Endothelial cell of umbilical vein (primary cell): ENCODE measurements at regions not wholly inside any gene's neighbourhood (a gene's known extent, or its start where the extent isn't known, plus 50 kb on each side); places are given as distances from the start of the nearest gene placed in this dataset.

Experiments
- BruUV-seq: library from RNA; stranded (reverse); fragments of 400-500 nt; replicated peaks from 2 replicates; lab custom pipeline; 2021; lab: Mats Ljungman, UMichigan
- CTCF ChIA-PET: fragments of 300-600, 350-600 bp; sonication (Branson Sonifier 250); formaldehyde crosslinking; loops from one replicate; lab custom pipeline; 2021; ENCODE audit warnings: antibody characterized with exemption, inconsistent platforms; lab: Charles Lee
- POLR2A ChIA-PET: fragments of 300-600, 350-600 bp; sonication (Branson Sonifier 250); formaldehyde crosslinking; loops from one replicate; lab custom pipeline; 2021; ENCODE audit warnings: antibody characterized with exemption, inconsistent platforms; lab: Charles Lee
- DNase-seq: peaks from one replicate; pipeline ENCODE4 v3.0.0-alpha.2; 2011; ENCODE audit warnings: low read depth, low spot score
- FAIRE-seq: peaks from 2 replicates; lab custom pipeline; 2011; peaks lifted over from hg19 to GRCh38; lab: Jason Lieb, UNC
- H2AFZ ChIP-seq: 2 replicates; pipeline ENCODE4 v1.6.0; 2012; ENCODE audit warnings: low read depth, low read length, control low read depth, inconsistent platforms
- H3K27ac ChIP-seq: 2 replicates; pipeline ENCODE4 v1.5.1; 2011; ENCODE audit warnings: low read depth, mild to moderate bottlenecking, control low read depth, low read length, moderate library complexity; ENCODE audit not compliant: insufficient read depth
- H3K27me3 ChIP-seq, 2 experiments: 2 replicates each; pipeline versions ENCODE4 v1.6.0 to v1.6.1; 2011; ENCODE audit warnings: low read length in 2 of 2, mixed read lengths in 1 of 2; ENCODE audit not compliant: control insufficient read depth in 2 of 2, insufficient read depth in 2 of 2
- H3K36me3 ChIP-seq, 2 experiments: 2 replicates in 1 of 2; 3 replicates in 1 of 2; pipeline ENCODE4 v1.5.1; 2011; ENCODE audit warnings: low read length in 2 of 2, mild to moderate bottlenecking in 1 of 2, moderate library complexity in 1 of 2; ENCODE audit not compliant: control insufficient read depth in 2 of 2, insufficient read depth in 2 of 2; ENCODE audit errors: extremely low read depth in 1 of 2
- H3K4me1 ChIP-seq: 3 replicates; pipeline ENCODE4 v1.5.1; 2011; ENCODE audit warnings: mild to moderate bottlenecking, low read length; ENCODE audit not compliant: control insufficient read depth, insufficient read depth; ENCODE audit errors: extremely low read depth
- H3K4me2 ChIP-seq: 2 replicates; pipeline ENCODE4 v1.6.1; 2011; ENCODE audit warnings: low read length, control low read depth, mixed read lengths; ENCODE audit not compliant: insufficient read depth
- H3K4me3 ChIP-seq, 3 experiments: fragments of 200-600 bp in 1 of 3; sonication (generic), shearing (Covaris generic) in 1 of 3; replicated peaks in 1 of 3; 2 replicates each; pipeline ENCODE4 v1.5.1; 2011 to 2016; ENCODE audit warnings: control low read depth in 3 of 3, low read length in 3 of 3, mild to moderate bottlenecking in 2 of 3, inconsistent platforms in 1 of 3, low read depth in 1 of 3, moderate library complexity in 1 of 3; ENCODE audit not compliant: insufficient read depth in 1 of 3
- H3K79me2 ChIP-seq: 2 replicates; pipeline ENCODE4 v1.6.0; 2012; ENCODE audit warnings: low read length, inconsistent platforms; ENCODE audit not compliant: control insufficient read depth, insufficient read depth
- H3K9ac ChIP-seq: replicated peaks from 2 replicates; pipeline ENCODE3; 2011; ENCODE audit warnings: low read length, control low read depth; ENCODE audit not compliant: insufficient read depth; ENCODE audit errors: extremely low read depth
- H3K9me1 ChIP-seq: replicated peaks from 3 replicates; pipeline ENCODE4 v1.6.0; 2011; ENCODE audit warnings: mild to moderate bottlenecking, low read length; ENCODE audit not compliant: control insufficient read depth, insufficient read depth; ENCODE audit errors: extremely low read depth
- H3K9me3 ChIP-seq: replicated peaks from 2 replicates; pipeline ENCODE4 v1.5.1; 2012; ENCODE audit warnings: low read length, inconsistent platforms; ENCODE audit not compliant: control insufficient read depth, insufficient read depth
- H4K20me1 ChIP-seq: replicated peaks from 2 replicates; pipeline ENCODE3; 2011; ENCODE audit warnings: mild to moderate bottlenecking, low read length; ENCODE audit not compliant: control insufficient read depth, insufficient read depth; ENCODE audit errors: extremely low read depth
- CTCF ChIP-seq, 2 donors: IDR thresholded peaks; 1 replicate in 1 of 2; 2 replicates in 1 of 2; pipeline ENCODE4 v1.5.1; 2011; ENCODE audit warnings: low read length in 2 of 2, mild to moderate bottlenecking in 2 of 2, moderate library complexity in 2 of 2, control low read depth in 1 of 2, inconsistent platforms in 1 of 2, low read depth in 1 of 2; ENCODE audit not compliant: insufficient read depth in 1 of 2; ENCODE audit errors: extremely low read depth in 1 of 2
- EZH2 ChIP-seq: IDR thresholded peaks from 2 replicates; pipeline ENCODE4 v1.6.1; 2012; ENCODE audit warnings: borderline replicate concordance, low read depth, mild to moderate bottlenecking, moderate library complexity, low read length, inconsistent platforms; ENCODE audit not compliant: severe bottlenecking
- FOS ChIP-seq: IDR thresholded peaks from 2 replicates; pipeline ENCODE4 v1.6.1; 2011; ENCODE audit warnings: mild to moderate bottlenecking, low read length, moderate library complexity, borderline replicate concordance; ENCODE audit not compliant: insufficient read depth
- GATA2 ChIP-seq: IDR thresholded peaks from 2 replicates; pipeline ENCODE4 v1.7.0; 2011; ENCODE audit warnings: low read depth, mild to moderate bottlenecking, moderate library complexity, mixed read lengths, low read length; ENCODE audit not compliant: insufficient read length, insufficient read depth
- JUN ChIP-seq: IDR thresholded peaks from 2 replicates; pipeline ENCODE4 v1.6.1; 2011; ENCODE audit warnings: borderline replicate concordance, low read depth; ENCODE audit not compliant: insufficient read length, insufficient read depth
- MAX ChIP-seq: IDR thresholded peaks from 2 replicates; pipeline ENCODE4 v1.6.1; 2011; ENCODE audit not compliant: insufficient read depth, insufficient read length
- MYC ChIP-seq: IDR thresholded peaks from one replicate; pipeline ENCODE4 v1.6.1; 2011; ENCODE audit warnings: mild to moderate bottlenecking, low read depth, low read length
- POLR2A ChIP-seq: IDR thresholded peaks from 2 replicates; pipeline ENCODE4 v1.6.1; 2012; ENCODE audit warnings: low read depth, mild to moderate bottlenecking, control low read depth, low read length
- POLR2AphosphoS5 ChIP-seq: IDR thresholded peaks from 2 replicates; pipeline ENCODE4 v1.6.1; 2012; ENCODE audit warnings: low read depth, mild to moderate bottlenecking, control low read depth, low read length, moderate library complexity; ENCODE audit not compliant: insufficient read depth
- dilution Hi-C: fragments of 300-500 bp; cut with MboI; formaldehyde crosslinking; loops from one replicate; pipeline ENCODE4 v1.15.0; 2019; ENCODE audit warnings: low sequenced_read_pairs; ENCODE audit not compliant: extremely low pct_ligation_motif_present
- intact Hi-C: fragments of 100-400 bp; cut with micrococcal nuclease; formaldehyde crosslinking; loops from one replicate; pipeline ENCODE4 v1.10.0; 2022

DNA sequence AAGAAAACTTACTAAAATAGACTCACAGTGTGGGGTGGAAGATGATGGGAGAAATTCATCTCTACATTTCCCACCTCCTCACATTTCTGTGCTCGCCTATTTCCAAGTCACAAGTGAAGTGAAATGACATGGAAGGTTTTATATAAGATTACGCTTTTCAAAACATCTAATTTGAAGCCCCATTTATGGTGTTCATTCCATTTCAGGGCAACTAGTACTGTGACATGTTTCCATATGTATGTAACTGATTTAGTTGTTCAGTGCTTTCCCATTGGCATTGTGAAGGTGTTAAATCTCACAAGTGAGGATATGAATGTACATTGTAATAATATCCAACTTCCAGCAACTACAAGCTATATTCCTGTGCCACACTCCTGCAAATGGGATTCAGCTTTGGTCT, 1174.8 kb downstream of the CDH11 start:
- no TSS peak for BruUV-seq
- Histone ChIP-seq H3K4me1 (no peaks in the 10 kb centered on the region), H3K27me3 (no peaks in the 10 kb centered on the region), H3K9me3 (no peaks in the 10 kb centered on the region), H3K27ac (no peak overlapping the region), H3K4me3 (no peak overlapping the region), H3K4me2 (no peak overlapping the region), H3K79me2 (no peaks in the 10 kb centered on the region), H3K9ac (no peak overlapping the region), H3K9me1 (no peaks in the 10 kb centered on the region), H3K36me3 (no peaks in the 10 kb centered on the region), H4K20me1 (no peaks in the 10 kb centered on the region), H2AFZ (no peak overlapping the region)
- dilution Hi-C loops = no loop called here
- POLR2A ChIA-PET = no interaction called here
- FAIRE-seq (no peak), DNase-seq (no peak)
- intact Hi-C loops = no loop called here
- no peak for TF ChIP-seq POLR2A
- TF ChIP-seq MYC = no peak
- no peak for TF ChIP-seq MAX
- TF ChIP-seq FOS = no peak
- TF ChIP-seq JUN = no peak
- no peak for TF ChIP-seq CTCF (IDR thresholded peaks at IDR 0.05; ENCODE audit: extremely low read depth in 1 of 2, insufficient read depth in 1 of 2, low read depth in 1 of 2, low read length in 2 of 2)
- TF ChIP-seq GATA2 = no peak
- no peak for TF ChIP-seq POLR2AphosphoS5
- TF ChIP-seq EZH2 = no peak
- CTCF ChIA-PET = no interaction called here
